ENCODE measurements at regions not wholly inside any gene's neighbourhood (a gene's known extent, or its start where the extent isn't known, plus 50 kb on each side); places are given as distances from the start of the nearest gene placed in this dataset.
A peak's percentile ranks its signal among the peaks of the same experiment; 100 is the strongest.

DNA sequence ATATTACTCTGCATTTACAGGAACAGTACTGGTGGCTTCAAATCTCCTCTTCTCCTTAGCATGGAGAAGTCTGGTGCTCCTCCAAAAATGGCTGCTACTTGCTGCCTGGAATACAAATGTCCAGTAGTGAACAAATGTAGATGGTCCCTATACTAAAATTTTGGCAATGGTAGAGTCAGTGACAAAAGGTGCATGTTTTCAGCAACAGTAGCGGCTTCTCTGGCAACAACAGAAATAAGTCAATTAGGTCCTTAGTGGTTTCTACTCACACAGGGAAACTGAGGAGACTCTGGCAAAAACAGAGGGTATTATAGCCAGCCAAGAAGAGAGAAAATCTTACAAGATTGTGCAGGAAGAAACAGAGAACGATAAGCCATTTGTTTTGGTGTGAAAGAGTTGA is 1368.4 kb upstream of the ADGRL3 start:
- no peak for DNase-seq
- FAIRE-seq: no peak
- no peak overlapping the region for H3K4me3 ChIP-seq (ENCODE audit: low read length in 3 of 3)
- no peaks in the 10 kb centered on the region for H3K36me3 ChIP-seq (ENCODE audit: control insufficient read depth in 2 of 3, insufficient read depth in 3 of 3, low read length in 3 of 3)
- H3K9me3 ChIP-seq (ENCODE audit: control insufficient read depth in 2 of 3, insufficient read depth in 1 of 3, low read length in 3 of 3): no peaks in the 10 kb centered on the region
- no peaks in the 10 kb centered on the region for H3K27me3 ChIP-seq (ENCODE audit: control insufficient read depth, insufficient read depth, low read length)
- no peaks in the 10 kb centered on the region for H3K4me1 ChIP-seq (ENCODE audit: control insufficient read depth in 2 of 3, insufficient read depth in 2 of 3, low read depth in 1 of 3, low read length in 3 of 3)
- intact Hi-C loops (cut with DNase I): no loop called here
- no peak overlapping the region for H3K27ac ChIP-seq (ENCODE audit: low read depth in 2 of 2, low read length in 2 of 2)
- H3K9ac ChIP-seq (ENCODE audit: low read length in 3 of 3): no peak overlapping the region
- TF ChIP-seq, protein P1, sequence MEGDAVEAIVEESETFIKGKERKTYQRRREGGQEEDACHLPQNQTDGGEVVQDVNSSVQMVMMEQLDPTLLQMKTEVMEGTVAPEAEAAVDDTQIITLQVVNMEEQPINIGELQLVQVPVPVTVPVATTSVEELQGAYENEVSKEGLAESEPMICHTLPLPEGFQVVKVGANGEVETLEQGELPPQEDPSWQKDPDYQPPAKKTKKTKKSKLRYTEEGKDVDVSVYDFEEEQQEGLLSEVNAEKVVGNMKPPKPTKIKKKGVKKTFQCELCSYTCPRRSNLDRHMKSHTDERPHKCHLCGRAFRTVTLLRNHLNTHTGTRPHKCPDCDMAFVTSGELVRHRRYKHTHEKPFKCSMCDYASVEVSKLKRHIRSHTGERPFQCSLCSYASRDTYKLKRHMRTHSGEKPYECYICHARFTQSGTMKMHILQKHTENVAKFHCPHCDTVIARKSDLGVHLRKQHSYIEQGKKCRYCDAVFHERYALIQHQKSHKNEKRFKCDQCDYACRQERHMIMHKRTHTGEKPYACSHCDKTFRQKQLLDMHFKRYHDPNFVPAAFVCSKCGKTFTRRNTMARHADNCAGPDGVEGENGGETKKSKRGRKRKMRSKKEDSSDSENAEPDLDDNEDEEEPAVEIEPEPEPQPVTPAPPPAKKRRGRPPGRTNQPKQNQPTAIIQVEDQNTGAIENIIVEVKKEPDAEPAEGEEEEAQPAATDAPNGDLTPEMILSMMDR (IDR thresholded peaks at IDR 0.05; ENCODE audit: borderline replicate concordance, extremely low read depth, insufficient read depth): no peak

DNA sequence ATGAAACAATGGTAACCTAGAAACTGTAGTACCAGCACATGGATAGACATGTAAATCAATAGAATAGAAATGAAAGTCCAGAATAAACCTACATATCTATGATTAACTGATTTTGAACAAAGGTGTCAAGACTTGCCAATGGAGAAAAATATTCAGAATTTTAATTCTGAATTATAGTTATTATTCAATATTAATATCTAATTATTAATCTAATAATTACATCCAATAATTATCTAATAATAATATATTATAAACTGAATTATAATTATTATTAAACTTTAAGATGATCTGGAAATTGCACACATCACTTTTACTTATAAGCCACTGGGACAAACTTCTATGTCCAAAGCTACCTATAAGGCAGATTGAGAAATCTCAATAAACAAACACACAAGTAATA is 1365.2 kb upstream of the ADGRL3 start:
- Histone ChIP-seq H3K27ac (ENCODE audit: low read depth in 2 of 2, low read length in 2 of 2) (no peak overlapping the region), H3K4me3 (ENCODE audit: low read length in 3 of 3) (no peak overlapping the region), H3K4me1 (ENCODE audit: control insufficient read depth in 2 of 3, insufficient read depth in 2 of 3, low read depth in 1 of 3, low read length in 3 of 3) (no peaks in the 10 kb centered on the region), H3K36me3 (ENCODE audit: control insufficient read depth in 2 of 3, insufficient read depth in 3 of 3, low read length in 3 of 3) (no peaks in the 10 kb centered on the region), H3K9me3 (ENCODE audit: control insufficient read depth in 2 of 3, insufficient read depth in 1 of 3, low read length in 3 of 3) (no peaks in the 10 kb centered on the region), H3K27me3 (ENCODE audit: control insufficient read depth, insufficient read depth, low read length) (no peaks in the 10 kb centered on the region), H3K9ac (ENCODE audit: low read length in 3 of 3) (no peak overlapping the region)
- FAIRE-seq (peak; percentile 19), DNase-seq (no peak)
- TF ChIP-seq, protein P1 (IDR thresholded peaks at IDR 0.05; ENCODE audit: borderline replicate concordance, extremely low read depth, insufficient read depth): no peak
- intact Hi-C loops (cut with DNase I): no loop called here

DNA sequence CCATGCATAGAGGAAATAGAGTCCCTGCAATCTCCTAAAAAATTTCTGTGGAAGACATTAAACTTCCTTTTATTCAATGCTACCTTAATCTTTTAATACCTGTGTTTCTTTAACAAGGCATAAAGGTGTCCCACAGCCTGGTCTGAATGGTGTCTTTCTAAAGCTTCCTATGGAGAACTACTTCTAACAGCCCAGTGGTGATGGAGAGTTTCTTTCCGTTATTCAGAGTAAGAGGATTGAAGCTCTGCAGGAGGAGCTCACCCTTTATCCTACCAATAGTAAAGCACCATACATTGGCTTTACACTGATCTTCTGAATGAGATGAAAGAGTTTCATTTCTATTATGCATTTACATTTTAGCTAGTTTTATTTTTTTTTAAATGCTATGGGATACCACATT is 1362.4 kb upstream of the ADGRL3 start:
- H3K27ac ChIP-seq (ENCODE audit: low read depth in 2 of 2, low read length in 2 of 2): no peak overlapping the region
- H3K4me1 ChIP-seq (ENCODE audit: control insufficient read depth in 2 of 3, insufficient read depth in 2 of 3, low read depth in 1 of 3, low read length in 3 of 3): no peaks in the 10 kb centered on the region
- H3K4me3 ChIP-seq (ENCODE audit: low read length in 3 of 3): no peak overlapping the region
- peaks cover 0 to 2% (median 0%) of the 10 kb centered on the region in 3 donors for H3K9me3 ChIP-seq (ENCODE audit: control insufficient read depth in 2 of 3, insufficient read depth in 1 of 3, low read length in 3 of 3)
- TF ChIP-seq, protein P1 (IDR thresholded peaks at IDR 0.05; ENCODE audit: borderline replicate concordance, extremely low read depth, insufficient read depth): no peak
- intact Hi-C loops (cut with DNase I): no loop called here
- H3K27me3 ChIP-seq (ENCODE audit: control insufficient read depth, insufficient read depth, low read length): no peaks in the 10 kb centered on the region
- DNase-seq: no peak
- no peak for FAIRE-seq
- H3K9ac ChIP-seq (ENCODE audit: low read length in 3 of 3): no peak overlapping the region
- no peaks in the 10 kb centered on the region for H3K36me3 ChIP-seq (ENCODE audit: control insufficient read depth in 2 of 3, insufficient read depth in 3 of 3, low read length in 3 of 3)

DNA sequence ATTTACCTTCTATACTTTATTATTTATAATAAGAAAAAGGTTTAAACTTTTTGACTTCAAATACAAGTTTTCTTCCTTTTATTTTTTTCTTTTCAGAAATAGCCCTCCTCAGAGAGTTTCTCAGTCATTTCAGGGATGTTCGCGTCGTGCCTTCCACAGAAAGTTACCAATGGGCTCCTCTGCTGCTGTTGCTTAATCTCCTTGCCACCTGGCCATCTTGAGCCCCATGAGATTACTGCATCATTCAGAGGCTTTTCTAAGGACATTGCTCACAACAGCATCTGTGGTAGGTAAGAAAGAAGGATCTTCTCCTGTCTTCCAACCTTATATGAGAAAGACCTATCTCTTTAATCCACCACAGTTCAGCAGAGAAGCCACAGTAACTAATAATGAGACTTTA is 1361.9 kb upstream of the ADGRL3 start:
- no peak overlapping the region for H3K4me3 ChIP-seq (ENCODE audit: low read length in 3 of 3)
- no peaks in the 10 kb centered on the region for H3K27me3 ChIP-seq (ENCODE audit: control insufficient read depth, insufficient read depth, low read length)
- FAIRE-seq: no peak
- no peaks in the 10 kb centered on the region for H3K36me3 ChIP-seq (ENCODE audit: control insufficient read depth in 2 of 3, insufficient read depth in 3 of 3, low read length in 3 of 3)
- peaks cover 0 to 2% (median 0%) of the 10 kb centered on the region in 3 donors for H3K9me3 ChIP-seq (ENCODE audit: control insufficient read depth in 2 of 3, insufficient read depth in 1 of 3, low read length in 3 of 3)
- no peak for DNase-seq
- no peak overlapping the region for H3K27ac ChIP-seq (ENCODE audit: low read depth in 2 of 2, low read length in 2 of 2)
- TF ChIP-seq, protein P1 (IDR thresholded peaks at IDR 0.05; ENCODE audit: borderline replicate concordance, extremely low read depth, insufficient read depth): no peak
- H3K9ac ChIP-seq (ENCODE audit: low read length in 3 of 3): no peak overlapping the region
- no peaks in the 10 kb centered on the region for H3K4me1 ChIP-seq (ENCODE audit: control insufficient read depth in 2 of 3, insufficient read depth in 2 of 3, low read depth in 1 of 3, low read length in 3 of 3)
- intact Hi-C loops (cut with DNase I): no loop called here
